GM12872 (cell line): ENCODE measurements at regions not wholly inside any gene's neighbourhood (a gene's known extent, or its start where the extent isn't known, plus 50 kb on each side); places are given as distances from the start of the nearest gene placed in this dataset.

Experiments
- CTCF ChIP-seq: IDR thresholded peaks from 3 replicates; pipeline ENCODE4 v1.5.1; 2011; ENCODE audit warnings: low read depth, mild to moderate bottlenecking, low read length, moderate library complexity; ENCODE audit not compliant: insufficient read depth

- no peak for TF ChIP-seq CTCF
These were observed 1889.4 kb downstream of the C4orf33 start for GRCh38 chr4:130985371-130985770.

GRCh38 chr4:130995988-130996387 is 1900.0 kb downstream of the C4orf33 start:
- no peak for TF ChIP-seq CTCF

- no peak for TF ChIP-seq CTCF
These were observed 1905.4 kb downstream of the C4orf33 start for GRCh38 chr4:131001371-131001770.

GRCh38 chr4:131002132-131002531 is 1906.2 kb downstream of the C4orf33 start:
- TF ChIP-seq CTCF: no peak

GRCh38 chr4:131006388-131006787 is 1910.4 kb downstream of the C4orf33 start:
- no peak for TF ChIP-seq CTCF

GRCh38 chr4:131013226-131013625 is 1917.3 kb downstream of the C4orf33 start:
- no peak for TF ChIP-seq CTCF

GRCh38 chr4:131026771-131027170 is 1930.8 kb downstream of the C4orf33 start:
- TF ChIP-seq CTCF: no peak

- no peak for TF ChIP-seq CTCF
These were observed 1948.4 kb downstream of the C4orf33 start for GRCh38 chr4:131044368-131044767.
